ENCODE measurements at regions not wholly inside any gene's neighbourhood (a gene's known extent, or its start where the extent isn't known, plus 50 kb on each side); places are given as distances from the start of the nearest gene placed in this dataset.
"Not testable (repeated sequence)": the region's sequence is repeated elsewhere in the genome, so short reads cannot be mapped to it uniquely, and the experiment has no call there.

- H3K36me3 ChIP-seq (ENCODE audit: insufficient read depth, insufficient read length, low read length); H3K4me3 ChIP-seq (ENCODE audit: insufficient read length, low read depth); DNase-seq (ENCODE audit: low read depth, low spot score): not testable (repeated sequence)
Observed at GRCh38 chr1:146393796-146394195, 165.0 kb upstream of the NOTCH2NLA start.

GRCh38 chr1:146393154-146393553, 164.3 kb upstream of the NOTCH2NLA start:
- H3K36me3 ChIP-seq (ENCODE audit: insufficient read depth, insufficient read length, low read length); H3K4me3 ChIP-seq (ENCODE audit: insufficient read length, low read depth); H3K27me3 ChIP-seq (ENCODE audit: insufficient read depth, insufficient read length); H3K9me3 ChIP-seq (ENCODE audit: insufficient read depth, low read length); H3K4me1 ChIP-seq (ENCODE audit: insufficient read depth, insufficient read length); DNase-seq (ENCODE audit: low read depth, low spot score); H3K9ac ChIP-seq (ENCODE audit: insufficient read length, low read depth): not testable (repeated sequence)

More at GRCh38 chr1:146393796-146394195, 165.0 kb upstream of the NOTCH2NLA start:
- H3K4me1 ChIP-seq (ENCODE audit: insufficient read depth, insufficient read length); H3K27me3 ChIP-seq (ENCODE audit: insufficient read depth, insufficient read length); H3K9ac ChIP-seq (ENCODE audit: insufficient read length, low read depth); H3K9me3 ChIP-seq (ENCODE audit: insufficient read depth, low read length): not testable (repeated sequence)

GRCh38 chr1:146389178-146389577, 160.4 kb upstream of the NOTCH2NLA start:
- not testable (repeated sequence) for H3K36me3 ChIP-seq (ENCODE audit: insufficient read depth, insufficient read length, low read length); H3K9ac ChIP-seq (ENCODE audit: insufficient read length, low read depth); H3K4me3 ChIP-seq (ENCODE audit: insufficient read length, low read depth); DNase-seq (ENCODE audit: low read depth, low spot score); H3K27me3 ChIP-seq (ENCODE audit: insufficient read depth, insufficient read length); H3K4me1 ChIP-seq (ENCODE audit: insufficient read depth, insufficient read length); H3K9me3 ChIP-seq (ENCODE audit: insufficient read depth, low read length)

GRCh38 chr1:146387750-146388469, 159.1 kb upstream of the NOTCH2NLA start:
- H3K4me1 ChIP-seq (ENCODE audit: insufficient read depth, insufficient read length); H3K9me3 ChIP-seq (ENCODE audit: insufficient read depth, low read length); DNase-seq (ENCODE audit: low read depth, low spot score); H3K27me3 ChIP-seq (ENCODE audit: insufficient read depth, insufficient read length); H3K36me3 ChIP-seq (ENCODE audit: insufficient read depth, insufficient read length, low read length); H3K4me3 ChIP-seq (ENCODE audit: insufficient read length, low read depth): not testable (repeated sequence)
- H3K9ac ChIP-seq (ENCODE audit: insufficient read length, low read depth), result peak overlapping the region; percentile 50

- not testable (repeated sequence) for H3K4me1 ChIP-seq (ENCODE audit: insufficient read depth, insufficient read length); H3K27me3 ChIP-seq (ENCODE audit: insufficient read depth, insufficient read length); H3K9me3 ChIP-seq (ENCODE audit: insufficient read depth, low read length); H3K36me3 ChIP-seq (ENCODE audit: insufficient read depth, insufficient read length, low read length)
- DNase-seq (ENCODE audit: low read depth, low spot score), result peak; percentile 92
- Histone ChIP-seq H3K9ac (ENCODE audit: insufficient read length, low read depth) (peak overlapping the region; percentile 64), H3K4me3 (ENCODE audit: insufficient read length, low read depth) (peak overlapping the region; percentile 8)
Observed at GRCh38 chr1:146386851-146387749, 158.3 kb upstream of the NOTCH2NLA start.

- H3K4me3 ChIP-seq (ENCODE audit: insufficient read length, low read depth); H3K36me3 ChIP-seq (ENCODE audit: insufficient read depth, insufficient read length, low read length); H3K9me3 ChIP-seq (ENCODE audit: insufficient read depth, low read length); H3K4me1 ChIP-seq (ENCODE audit: insufficient read depth, insufficient read length); DNase-seq (ENCODE audit: low read depth, low spot score); H3K27me3 ChIP-seq (ENCODE audit: insufficient read depth, insufficient read length); H3K9ac ChIP-seq (ENCODE audit: insufficient read length, low read depth): not testable (repeated sequence)
Observed at GRCh38 chr1:146381196-146381595, 152.4 kb upstream of the NOTCH2NLA start.

- H3K36me3 ChIP-seq (ENCODE audit: insufficient read depth, insufficient read length, low read length); H3K4me1 ChIP-seq (ENCODE audit: insufficient read depth, insufficient read length); H3K9me3 ChIP-seq (ENCODE audit: insufficient read depth, low read length); H3K27me3 ChIP-seq (ENCODE audit: insufficient read depth, insufficient read length): not testable (repeated sequence)
- H3K9ac ChIP-seq (ENCODE audit: insufficient read length, low read depth), result peak overlapping the region; percentile 78
- peak overlapping the region; percentile 9 for H3K4me3 ChIP-seq (ENCODE audit: insufficient read length, low read depth)
- peak; percentile 98 for DNase-seq (ENCODE audit: low read depth, low spot score)
Observed at GRCh38 chr1:146376708-146377496, 148.1 kb upstream of the NOTCH2NLA start.

GRCh38 chr1:146376309-146376707, 147.5 kb upstream of the NOTCH2NLA start:
- H3K4me1 ChIP-seq (ENCODE audit: insufficient read depth, insufficient read length); H3K9me3 ChIP-seq (ENCODE audit: insufficient read depth, low read length); H3K9ac ChIP-seq (ENCODE audit: insufficient read length, low read depth); H3K4me3 ChIP-seq (ENCODE audit: insufficient read length, low read depth); H3K36me3 ChIP-seq (ENCODE audit: insufficient read depth, insufficient read length, low read length); H3K27me3 ChIP-seq (ENCODE audit: insufficient read depth, insufficient read length): not testable (repeated sequence)
- DNase-seq (ENCODE audit: low read depth, low spot score), result peak; percentile 57

- H3K4me1 ChIP-seq (ENCODE audit: insufficient read depth, insufficient read length); H3K36me3 ChIP-seq (ENCODE audit: insufficient read depth, insufficient read length, low read length); H3K9ac ChIP-seq (ENCODE audit: insufficient read length, low read depth); H3K4me3 ChIP-seq (ENCODE audit: insufficient read length, low read depth); H3K27me3 ChIP-seq (ENCODE audit: insufficient read depth, insufficient read length); DNase-seq (ENCODE audit: low read depth, low spot score); H3K9me3 ChIP-seq (ENCODE audit: insufficient read depth, low read length): not testable (repeated sequence)
Observed at GRCh38 chr1:146375108-146375507, 146.3 kb upstream of the NOTCH2NLA start.

GRCh38 chr1:146369940-146370339, 141.1 kb upstream of the NOTCH2NLA start:
- not testable (repeated sequence) for H3K27me3 ChIP-seq (ENCODE audit: insufficient read depth, insufficient read length); H3K36me3 ChIP-seq (ENCODE audit: insufficient read depth, insufficient read length, low read length); H3K9me3 ChIP-seq (ENCODE audit: insufficient read depth, low read length); H3K4me1 ChIP-seq (ENCODE audit: insufficient read depth, insufficient read length)
- peak overlapping the region; percentile 36 for H3K4me3 ChIP-seq (ENCODE audit: insufficient read length, low read depth)
- peak; percentile 84 for DNase-seq (ENCODE audit: low read depth, low spot score)
- H3K9ac ChIP-seq (ENCODE audit: insufficient read length, low read depth), result peak overlapping the region; percentile 6

- not testable (repeated sequence) for H3K4me1 ChIP-seq (ENCODE audit: insufficient read depth, insufficient read length); DNase-seq (ENCODE audit: low read depth, low spot score)
Observed at GRCh38 chr1:146355373-146355772, 126.6 kb upstream of the NOTCH2NLA start.

More at GRCh38 chr1:146355373-146355772, 126.6 kb upstream of the NOTCH2NLA start:
- not testable (repeated sequence) for H3K9ac ChIP-seq (ENCODE audit: insufficient read length, low read depth); H3K4me3 ChIP-seq (ENCODE audit: insufficient read length, low read depth); H3K36me3 ChIP-seq (ENCODE audit: insufficient read depth, insufficient read length, low read length); H3K27me3 ChIP-seq (ENCODE audit: insufficient read depth, insufficient read length); H3K9me3 ChIP-seq (ENCODE audit: insufficient read depth, low read length)
